IMR-90 (cell line): ENCODE measurements at regions not wholly inside any gene's neighbourhood (a gene's known extent, or its start where the extent isn't known, plus 50 kb on each side); places are given as distances from the start of the nearest gene placed in this dataset.

Source experiments
- ATAC-seq: fragments of 200-7000 bp; cut with Tn5 transposase; 2 replicates; pipeline ENCODE4 v1.9.1; 2020; ENCODE audit warnings: low read depth, mild to moderate bottlenecking, moderate library complexity
- BruUV-seq: library from RNA; stranded (reverse); fragments of 400-500 nt; replicated peaks from 2 replicates; lab custom pipeline; 2021; lab: Mats Ljungman, UMichigan
- CTCF ChIA-PET: fragments of 300-600 bp; formaldehyde crosslinking; extraction: SDS; loops from one replicate; lab custom pipeline; 2021; ENCODE audit warnings: antibody characterized with exemption; lab: Yijun Ruan, JAX
- POLR2A ChIA-PET: fragments of 300-600 bp; sonication (Branson Sonifier 250); formaldehyde crosslinking; loops from one replicate; lab custom pipeline; 2022; ENCODE audit warnings: antibody characterized with exemption; ENCODE audit not compliant: unreplicated experiment; lab: Charles Lee
- DNase-seq: peaks from one replicate; pipeline ENCODE4 v3.0.0; 2013
- H2AFZ ChIP-seq: replicated peaks from 2 replicates; pipeline ENCODE3; 2013; ENCODE audit warnings: low read length, mild to moderate bottlenecking; ENCODE audit not compliant: poor library complexity
- H2AK5ac ChIP-seq: 2 replicates; pipeline ENCODE4 v1.6.1; 2013; ENCODE audit warnings: low read depth, low read length, inconsistent platforms
- H2AK9ac ChIP-seq: replicated peaks from 2 replicates; pipeline ENCODE3; 2013; ENCODE audit warnings: mild to moderate bottlenecking, low read depth, low read length, moderate library complexity; ENCODE audit not compliant: poor library complexity
- H2BK120ac ChIP-seq: 2 replicates; pipeline ENCODE4 v1.6.1; 2013; ENCODE audit warnings: low read depth, low read length, inconsistent platforms
- H2BK15ac ChIP-seq: 3 replicates; pipeline ENCODE4 v1.6.1; 2013; ENCODE audit warnings: low read depth, low read length, inconsistent platforms
- H2BK20ac ChIP-seq: 2 replicates; pipeline ENCODE4 v1.6.1; 2013; ENCODE audit warnings: low read depth, mild to moderate bottlenecking, inconsistent platforms, low read length, moderate library complexity
- H2BK5ac ChIP-seq: 2 replicates; pipeline ENCODE4 v1.6.1; 2013; ENCODE audit warnings: mild to moderate bottlenecking, low read depth, low read length, inconsistent platforms; ENCODE audit not compliant: poor library complexity, severe bottlenecking
- H3K14ac ChIP-seq: replicated peaks from 2 replicates; pipeline ENCODE4 v1.6.1; 2013; ENCODE audit warnings: low read depth, low read length, inconsistent platforms
- H3K18ac ChIP-seq: 2 replicates; pipeline ENCODE4 v1.6.1; 2013; ENCODE audit warnings: low read depth, low read length, control low read depth
- H3K23ac ChIP-seq: 2 replicates; pipeline ENCODE4 v1.6.1; 2013; ENCODE audit warnings: low read depth, low read length, inconsistent platforms
- H3K27ac ChIP-seq: 2 replicates; pipeline ENCODE4 v1.5.1; 2013; ENCODE audit warnings: mild to moderate bottlenecking, control low read depth, low read length; ENCODE audit not compliant: insufficient read depth
- H3K27me3 ChIP-seq: 2 replicates; pipeline ENCODE4 v1.6.1; 2013; ENCODE audit warnings: low read length; ENCODE audit not compliant: control insufficient read depth, insufficient read depth
- H3K36me3 ChIP-seq: 2 replicates; pipeline ENCODE4 v1.6.1; 2013; ENCODE audit warnings: low read length, mixed read lengths; ENCODE audit not compliant: control insufficient read depth, insufficient read depth
- H3K4ac ChIP-seq: 2 replicates; pipeline ENCODE4 v1.6.1; 2013; ENCODE audit warnings: low read depth, low read length, inconsistent platforms
- H3K4me1 ChIP-seq: 2 replicates; pipeline ENCODE4 v1.6.1; 2013; ENCODE audit warnings: low read length, mixed read lengths; ENCODE audit not compliant: control insufficient read depth, insufficient read depth
- H3K4me2 ChIP-seq: 2 replicates; pipeline ENCODE4 v1.6.1; 2013; ENCODE audit warnings: low read depth, mild to moderate bottlenecking, control low read depth, low read length, moderate library complexity
- H3K4me3 ChIP-seq: 2 replicates; pipeline ENCODE4 v1.5.1; 2013; ENCODE audit warnings: low read depth, mild to moderate bottlenecking, control low read depth, low read length, moderate library complexity; ENCODE audit not compliant: insufficient read depth
- H3K56ac ChIP-seq: 2 replicates; pipeline ENCODE4 v1.6.1; 2013; ENCODE audit warnings: low read length, inconsistent platforms; ENCODE audit not compliant: insufficient read depth; ENCODE audit errors: extremely low read depth
- H3K79me1 ChIP-seq, 2 experiments: 2 replicates each; pipeline ENCODE4 v1.6.1; 2013; ENCODE audit warnings: low read length in 2 of 2, inconsistent platforms in 1 of 2, low read depth in 1 of 2
- H3K9ac ChIP-seq: 2 replicates; pipeline ENCODE4 v1.6.1; 2013; ENCODE audit warnings: low read depth, low read length, control low read depth
- H3K9me1 ChIP-seq: 2 replicates; pipeline ENCODE4 v1.6.1; 2013; ENCODE audit warnings: low read length, inconsistent platforms; ENCODE audit not compliant: insufficient read depth
- H3K9me3 ChIP-seq: 2 replicates; pipeline ENCODE4 v1.6.1; 2013; ENCODE audit warnings: low read length; ENCODE audit not compliant: control insufficient read depth, insufficient read depth
- H4K20me1 ChIP-seq: 2 replicates; pipeline ENCODE4 v1.6.1; 2013; ENCODE audit warnings: low read length, inconsistent platforms; ENCODE audit not compliant: insufficient read depth
- H4K5ac ChIP-seq: 2 replicates; pipeline ENCODE4 v1.6.1; 2013; ENCODE audit warnings: mild to moderate bottlenecking, low read depth, low read length, control low read depth
- H4K8ac ChIP-seq, 2 experiments: 2 replicates each; pipeline ENCODE4 v1.6.1; 2013; ENCODE audit warnings: low read depth in 2 of 2, low read length in 2 of 2, control low read depth in 1 of 2, inconsistent platforms in 1 of 2
- H4K91ac ChIP-seq: 2 replicates; pipeline ENCODE4 v1.6.1; 2013; ENCODE audit warnings: low read depth, low read length, inconsistent platforms; ENCODE audit not compliant: insufficient read depth
- CEBPB ChIP-seq: IDR thresholded peaks from 2 replicates; pipeline ENCODE4 v1.6.1; 2012; ENCODE audit warnings: low read depth, low read length, improper control_type of control experiment
- CTCF ChIP-seq: conservative IDR thresholded peaks from 2 replicates; pipeline ENCODE4 v1.5.1; 2012; ENCODE audit warnings: mild to moderate bottlenecking, low read depth, low read length, improper control_type of control experiment
- RAD21 ChIP-seq: IDR thresholded peaks from 2 replicates; pipeline ENCODE4 v1.6.1; 2012; ENCODE audit warnings: low read length, improper control_type of control experiment
- RFX5 ChIP-seq: IDR thresholded peaks from 2 replicates; pipeline ENCODE4 v1.8.0; 2012; ENCODE audit warnings: low read depth, mild to moderate bottlenecking, low read length, moderate library complexity
- WGBS, 2 experiments: methylation state at CpG; one replicate each; pipeline versions ENCODE4 v1.1.5 to v1.1.7; 2013; ENCODE audit warnings: missing lambda C conversion rate in 2 of 2; ENCODE audit not compliant: insufficient read length in 1 of 2; ENCODE audit errors: extremely low coverage in 2 of 2; 5-methylcytosine and 5-hydroxymethylcytosine counted together
- dilution Hi-C: fragments of 300-500 bp; cut with HindIII; formaldehyde crosslinking; loops from one replicate; pipeline ENCODE4 v1.14.3; 2018; ENCODE audit warnings: low sequenced_read_pairs; ENCODE audit not compliant: unreplicated experiment
- in situ Hi-C: fragments of 300-500 bp; cut with MboI; formaldehyde crosslinking; loops from 3 replicates; pipeline ENCODE4 v1.14.3; 2019; ENCODE audit warnings: low sequenced_read_pairs, inconsistent platforms, mixed read lengths
- intact Hi-C: fragments of 100-400 bp; cut with micrococcal nuclease; formaldehyde crosslinking; loops from 2 replicates; pipeline ENCODE4 v1.10.0; 2022

GRCh38 chr17:73972056-73972455 is 231.4 kb upstream of the RPL38 start:
- no peak for TF ChIP-seq CTCF
- no peak for TF ChIP-seq RAD21
- no peak for TF ChIP-seq CEBPB
- no peak for TF ChIP-seq RFX5
- Histone ChIP-seq H3K56ac (no peak overlapping the region), H4K8ac (no peak overlapping the region), H3K9me1 (no peaks in the 10 kb centered on the region), H3K27ac (no peak overlapping the region), H3K4me1 (no peaks in the 10 kb centered on the region), H3K14ac (no peak overlapping the region), H2BK5ac (no peak overlapping the region), H2AK5ac (no peak overlapping the region), H4K91ac (no peak overlapping the region), H2BK20ac (no peak overlapping the region), H4K20me1 (no peaks in the 10 kb centered on the region), H2BK120ac (no peak overlapping the region), H2AFZ (no peak overlapping the region), H3K18ac (no peak overlapping the region), H3K27me3 (no peaks in the 10 kb centered on the region), H3K79me1 (no peaks in the 10 kb centered on the region), H3K4ac (no peak overlapping the region), H3K36me3 (no peaks in the 10 kb centered on the region), H3K4me3 (no peak overlapping the region), H3K23ac (no peak overlapping the region), H2AK9ac (no peak overlapping the region), H3K9ac (no peak overlapping the region), H2BK15ac (no peak overlapping the region), H3K4me2 (no peak overlapping the region), H3K9me3 (peaks cover 43% of the 10 kb centered on the region), H4K5ac (no peak overlapping the region)
- intact Hi-C loops, result no loop called here
- BruUV-seq, result no TSS peak
- ChIA-PET POLR2A (no interaction called here), CTCF (no interaction called here)
- ATAC-seq (no peak), DNase-seq (no peak)
- 34% methylated on average over 5 of the region's 10 CpGs; no CpG with 5 or more reads in 1 of the 2 experiments for WGBS, 2 experiments
- in situ Hi-C loops, result loop anchor here (25.0 kb wide), 1 partner anchor 140 kb away; no protein-coding TSS in a partner anchor
- dilution Hi-C loops, result no loop called here
